Ovary (tissue), 7 donors: ENCODE measurements at regions not wholly inside any gene's neighbourhood (a gene's known extent, or its start where the extent isn't known, plus 50 kb on each side); places are given as distances from the start of the nearest gene placed in this dataset.

Experiments
- DNase-seq, 5 donors: peaks; one replicate each; pipeline ENCODE4 v3.0.0-alpha.2; 2019 to 2020
- H3K27ac ChIP-seq, 2 donors: fragments of 200-600 bp; one replicate each; pipeline versions ENCODE4 v1.5.1 to v1.8.0; 2019 to 2022
- H3K27me3 ChIP-seq: fragments of 200-600 bp; one replicate; pipeline ENCODE4 v1.8.0; 2022
- H3K36me3 ChIP-seq: fragments of 200-600 bp; sonication (generic); one replicate; pipeline ENCODE4 v1.5.1; 2019
- H3K4me1 ChIP-seq: one replicate; pipeline ENCODE4 v1.8.1; 2013; ENCODE audit warnings: mild to moderate bottlenecking, moderate library complexity; ENCODE audit not compliant: insufficient read depth
- H3K4me3 ChIP-seq: fragments of 200-600 bp; sonication (generic); one replicate; pipeline ENCODE4 v1.5.1; 2017
- H3K9me3 ChIP-seq, 2 donors: fragments of 200-600 bp in 1 of 2; sonication (generic) in 1 of 2; one replicate each; pipeline versions ENCODE4 v1.5.1 to v1.8.1; 2013 to 2019; ENCODE audit warnings: mild to moderate bottlenecking in 1 of 2, moderate library complexity in 1 of 2
- CTCF ChIP-seq, 3 donors: fragments of 450-650 bp in 2 of 3; fragments of 200-600 bp in 1 of 3; IDR thresholded peaks; one replicate each; pipeline versions ENCODE4 v1.5.1 to v1.8.0; 2016 to 2022; ENCODE audit warnings: antibody characterized with exemption in 3 of 3, mild to moderate bottlenecking in 1 of 3
- EP300 ChIP-seq: sonication (generic); formaldehyde crosslinking; IDR thresholded peaks from one replicate; pipeline ENCODE4 v1.6.1; 2017; ENCODE audit warnings: antibody characterized with exemption
- POLR2A ChIP-seq: fragments of 450-650 bp; IDR thresholded peaks from one replicate; pipeline ENCODE4 v1.6.1; 2017; ENCODE audit warnings: antibody characterized with exemption, mild to moderate bottlenecking, moderate library complexity
- WGBS, 3 donors: extraction: QIAGEN DNeasy Blood & Tissue Kit in 1 of 3; methylation state at CpG; one replicate each; pipeline versions ENCODE4 v1.1.5 to v1.1.7; 2013 to 2017; 5-methylcytosine and 5-hydroxymethylcytosine counted together
- intact Hi-C, 4 donors: fragments of 100-400 bp; cut with DNase I; formaldehyde crosslinking; loops; one replicate each; pipeline versions ENCODE4 v1.11.0 to v1.15.1; 2022 to 2023
- donor health status: DM: no; HTN: no; CAD: no; lungs with moderate emphysema.
- donor health status: DM: no; HTN: no; CAD: no.
- donor health status: Bipolar disorder and iron deficiency.
- donor health status: DM: no; HTN: no; CAD: no.
- donor health status: DM: yes; HTN: yes; CAD: no.

GRCh38 chr3:87501076-87501475 is 224.7 kb upstream of the POU1F1 start:
- no peaks in the 10 kb centered on the region for H3K36me3 ChIP-seq
- DNase-seq: no peak
- no peak overlapping the region for H3K4me3 ChIP-seq
- TF ChIP-seq CTCF (IDR thresholded peaks at IDR 0.05): no peak
- no peak for TF ChIP-seq POLR2A
- no peak for TF ChIP-seq EP300
- no peaks in the 10 kb centered on the region for H3K4me1 ChIP-seq
- 58 to 69% (median 68%) methylated on average over 3 of the region's 3 CpGs for WGBS, 3 donors
- H3K27ac ChIP-seq: no peak overlapping the region
- H3K27me3 ChIP-seq: no peaks in the 10 kb centered on the region
- H3K9me3 ChIP-seq: no peaks in the 10 kb centered on the region
- intact Hi-C loops: no loop called here

DNA sequence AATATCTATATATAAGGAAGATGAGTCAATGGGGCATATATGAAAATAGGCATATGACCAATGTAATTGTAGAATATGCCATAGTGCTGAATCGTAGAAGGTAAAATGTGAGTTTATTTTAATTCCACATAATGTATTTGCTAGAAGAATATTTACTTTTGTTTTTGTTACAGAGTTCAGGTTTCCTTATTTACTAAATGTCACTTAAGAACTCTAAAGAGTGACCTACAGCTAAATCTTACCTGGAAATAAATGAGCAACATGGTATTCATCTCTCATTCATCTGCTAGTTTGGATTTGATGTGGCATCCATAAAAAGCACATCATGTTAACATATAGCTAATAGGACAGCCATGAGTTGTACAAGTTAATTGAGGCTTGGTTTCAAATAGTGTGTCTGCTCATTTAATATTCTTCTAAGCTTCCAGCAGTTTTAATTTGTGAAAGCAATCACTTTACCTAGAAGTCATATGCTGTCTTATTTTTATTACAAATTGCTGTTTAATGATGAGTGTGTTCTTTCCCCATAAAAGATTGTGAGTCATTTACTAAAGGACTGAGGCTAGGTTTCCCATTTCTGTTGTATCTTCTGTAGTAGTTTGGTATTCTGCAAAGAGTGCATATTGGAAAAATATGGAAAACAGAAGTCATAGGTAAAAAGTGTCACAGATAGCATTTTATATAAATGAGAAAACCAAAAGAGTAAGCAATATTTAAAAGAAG is 222.1 kb upstream of the POU1F1 start:
- intact Hi-C loops: no loop called here
- H3K36me3 ChIP-seq: no peaks in the 10 kb centered on the region
- no peak overlapping the region for H3K4me3 ChIP-seq
- 88 to 94% (median 89%) methylated on average over 1 of the region's 1 CpG for whole genome bisulfite sequencing, 3 donors
- no peaks in the 10 kb centered on the region for H3K9me3 ChIP-seq
- no peak for DNase-seq
- TF ChIP-seq CTCF (IDR thresholded peaks at IDR 0.05): no peak
- H3K27me3 ChIP-seq: no peaks in the 10 kb centered on the region
- H3K27ac ChIP-seq: no peak overlapping the region
- no peaks in the 10 kb centered on the region for H3K4me1 ChIP-seq

GRCh38 chr3:87495938-87496337 is 219.6 kb upstream of the POU1F1 start:
- Histone ChIP-seq H3K36me3 (no peaks in the 10 kb centered on the region), H3K4me3 (no peak overlapping the region), H3K27ac (no peak overlapping the region), H3K4me1 (no peaks in the 10 kb centered on the region), H3K27me3 (no peaks in the 10 kb centered on the region), H3K9me3 (no peaks in the 10 kb centered on the region)
- no peak for TF ChIP-seq CTCF (IDR thresholded peaks at IDR 0.05)
- no peak for DNase-seq
- 57 to 69% (median 57%) methylated on average over 1 of the region's 1 CpG for WGBS, 3 donors
- intact Hi-C loops: no loop called here

DNA sequence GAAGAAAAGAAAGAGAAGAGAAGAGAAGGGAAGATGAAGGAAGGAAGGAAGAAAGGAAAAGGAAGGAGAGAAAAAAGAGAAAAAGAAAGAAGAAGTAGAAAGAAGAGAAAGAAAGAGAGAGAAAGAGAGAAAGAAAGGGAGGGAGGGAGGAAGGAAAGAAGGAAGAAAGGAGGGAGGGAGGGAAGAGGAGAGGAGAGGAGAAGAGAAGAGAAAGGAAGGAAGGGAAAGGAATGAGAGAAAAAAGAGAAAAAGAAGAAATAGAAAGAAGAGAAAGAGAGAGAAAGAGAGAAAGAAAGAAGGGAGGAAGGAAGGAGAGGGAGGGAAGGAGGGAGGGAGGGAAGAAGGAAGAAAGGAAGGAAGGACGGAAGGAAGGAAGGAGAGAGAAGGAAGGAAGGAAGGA is 217.9 kb upstream of the POU1F1 start:
- Histone ChIP-seq H3K36me3 (no peaks in the 10 kb centered on the region), H3K27ac (no peak overlapping the region), H3K4me1 (no peaks in the 10 kb centered on the region), H3K4me3 (no peak overlapping the region), H3K27me3 (no peaks in the 10 kb centered on the region), H3K9me3 (no peaks in the 10 kb centered on the region)
- TF ChIP-seq CTCF (IDR thresholded peaks at IDR 0.05) (no peak), EP300 (no peak), POLR2A (no peak)
- DNase-seq: no peak
- 43 to 100% (median 93%) methylated on average over 1 of the region's 1 CpG for WGBS, 3 donors
- intact Hi-C loops: no loop called here
